GM06990 (cell line): ENCODE measurements at regions not wholly inside any gene's neighbourhood (a gene's known extent, or its start where the extent isn't known, plus 50 kb on each side); places are given as distances from the start of the nearest gene placed in this dataset.

ENCODE experiments used
- DNase-seq: peaks from one replicate; pipeline ENCODE4 v3.0.0-alpha.2; 2011; ENCODE audit not compliant: insufficient read length; ENCODE audit errors: extremely low read depth
- H3K27me3 ChIP-seq: replicated peaks from 2 replicates; pipeline ENCODE4 v1.6.0; 2011; ENCODE audit warnings: low read length; ENCODE audit not compliant: control insufficient read depth, insufficient read depth
- H3K36me3 ChIP-seq: 2 replicates; pipeline ENCODE4 v1.5.1; 2011; ENCODE audit warnings: low read length; ENCODE audit not compliant: control insufficient read depth, insufficient read depth
- H3K4me3 ChIP-seq: replicated peaks from 2 replicates; pipeline ENCODE4 v1.5.1; 2011; ENCODE audit warnings: low read depth, mild to moderate bottlenecking, control low read depth, low read length
- CTCF ChIP-seq: IDR thresholded peaks from 2 replicates; pipeline ENCODE4 v1.5.1; 2011; ENCODE audit warnings: low read length, control low read depth, mild to moderate bottlenecking, inconsistent platforms; ENCODE audit not compliant: insufficient read depth, poor library complexity, severe bottlenecking

- DNase-seq: no peak
- no peaks in the 10 kb centered on the region for H3K36me3 ChIP-seq
These were observed 317.6 kb upstream of the RASGRP1 start for GRCh38 chr15:38882221-38882620.

GRCh38 chr15:38883987-38884386, 319.4 kb upstream of the RASGRP1 start:
- DNase-seq: no peak
- no peak overlapping the region for H3K4me3 ChIP-seq
- no peaks in the 10 kb centered on the region for H3K36me3 ChIP-seq
- no peaks in the 10 kb centered on the region for H3K27me3 ChIP-seq
- no peak for TF ChIP-seq CTCF

More at GRCh38 chr15:38882221-38882620, 317.6 kb upstream of the RASGRP1 start:
- Histone ChIP-seq H3K4me3 (no peak overlapping the region), H3K27me3 (no peaks in the 10 kb centered on the region; the same call in 1 of the 2 replicates)
- no peak for TF ChIP-seq CTCF

GRCh38 chr15:38885001-38885400, 320.4 kb upstream of the RASGRP1 start:
- H3K27me3 ChIP-seq: no peaks in the 10 kb centered on the region
- no peak overlapping the region for H3K4me3 ChIP-seq
- H3K36me3 ChIP-seq: no peaks in the 10 kb centered on the region
- no peak for DNase-seq
- no peak for TF ChIP-seq CTCF

- Histone ChIP-seq H3K4me3 (no peak overlapping the region), H3K27me3 (no peaks in the 10 kb centered on the region), H3K36me3 (no peaks in the 10 kb centered on the region)
- TF ChIP-seq CTCF: no peak
- DNase-seq: no peak
These were observed 320.9 kb upstream of the RASGRP1 start for GRCh38 chr15:38885471-38885952.

- H3K36me3 ChIP-seq: no peaks in the 10 kb centered on the region
- DNase-seq: no peak
- H3K27me3 ChIP-seq: no peaks in the 10 kb centered on the region
- no peak overlapping the region for H3K4me3 ChIP-seq
- no peak for TF ChIP-seq CTCF
These were observed 321.9 kb upstream of the RASGRP1 start for GRCh38 chr15:38886315-38887163.
